Lung (tissue), 11 donors: ENCODE measurements at regions not wholly inside any gene's neighbourhood (a gene's known extent, or its start where the extent isn't known, plus 50 kb on each side); places are given as distances from the start of the nearest gene placed in this dataset.

Experiments used
- ATAC-seq: fragments of 200-7000 bp; cut with Tn5 transposase; one replicate; pipeline ENCODE4 v1.9.1; 2020; ENCODE audit warnings: moderate number of reproducible peaks; ENCODE audit not compliant: insufficient read depth, low FRiP score
- DNase-seq, 3 donors: peaks; one replicate each; pipeline ENCODE4 v3.0.0-alpha.2; 2013 to 2017
- H3K27ac ChIP-seq, 2 donors: one replicate each; pipeline ENCODE4 v1.5.1; 2013; ENCODE audit warnings: mild to moderate bottlenecking in 2 of 2, moderate library complexity in 2 of 2, control low read depth in 1 of 2, inconsistent platforms in 1 of 2, low read depth in 1 of 2, low read length in 1 of 2
- H3K27me3 ChIP-seq, 3 donors: one replicate each; pipeline ENCODE4 v1.5.1; 2013; ENCODE audit warnings: low read length in 2 of 3; ENCODE audit not compliant: control insufficient read depth in 3 of 3, insufficient read depth in 3 of 3
- H3K36me3 ChIP-seq, 4 donors: one replicate each; pipeline ENCODE4 v1.5.1; 2013; ENCODE audit warnings: low read length in 4 of 4, mild to moderate bottlenecking in 1 of 4, moderate library complexity in 1 of 4; ENCODE audit not compliant: control insufficient read depth in 4 of 4, insufficient read depth in 4 of 4
- H3K4me1 ChIP-seq, 5 donors: one replicate each; pipeline ENCODE4 v1.5.1; 2013; ENCODE audit warnings: low read length in 5 of 5, mild to moderate bottlenecking in 2 of 5, moderate library complexity in 1 of 5; ENCODE audit not compliant: control insufficient read depth in 5 of 5, insufficient read depth in 5 of 5
- H3K4me3 ChIP-seq: one replicate; pipeline ENCODE4 v1.5.1; 2013; ENCODE audit warnings: mild to moderate bottlenecking, control low read depth, moderate library complexity
- H3K9ac ChIP-seq, 2 donors: one replicate each; pipeline ENCODE4 v1.5.1; 2013; ENCODE audit warnings: low read length in 2 of 2, control low read depth in 1 of 2; ENCODE audit not compliant: insufficient read depth in 1 of 2
- H3K9me3 ChIP-seq, 4 donors: one replicate each; pipeline ENCODE4 v1.5.1; 2013; ENCODE audit warnings: low read length in 3 of 4, mild to moderate bottlenecking in 1 of 4, moderate library complexity in 1 of 4; ENCODE audit not compliant: control insufficient read depth in 4 of 4, insufficient read depth in 3 of 4
- CTCF ChIP-seq: IDR thresholded peaks from 2 replicates; pipeline ENCODE4 v1.5.1; 2012; ENCODE audit warnings: mild to moderate bottlenecking; ENCODE audit errors: control extremely low read depth, extremely low read depth
- WGBS, 2 donors: extraction: QIAGEN DNeasy Blood & Tissue Kit; methylation state at CpG; one replicate each; pipeline ENCODE4 v1.1.7; 2013; 5-methylcytosine and 5-hydroxymethylcytosine counted together
- donor health status: control.
- donor health status: control.
- donor health status: Bipolar disorder and iron deficiency.
- donor health status: healthy.
- donor health status: DM: yes; HTN: yes; CAD: no.

DNA sequence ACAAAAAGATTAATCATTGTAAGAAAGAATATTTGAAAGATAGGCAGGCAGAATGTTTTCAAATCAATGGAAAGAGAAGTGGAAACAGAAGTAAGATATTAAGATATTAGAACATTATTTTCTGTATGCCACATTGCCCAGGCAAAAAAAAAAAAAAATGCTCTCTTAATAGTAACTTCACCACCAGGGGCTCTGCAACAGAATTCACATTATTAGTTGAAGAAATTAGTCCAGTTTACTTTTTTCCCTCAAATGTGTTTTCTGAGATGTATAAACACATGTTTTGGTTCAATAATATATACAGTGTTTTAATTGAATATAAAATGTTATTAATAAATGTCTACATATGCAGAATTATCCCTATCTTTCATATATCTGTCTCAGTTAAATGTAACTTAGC is 78.0 kb upstream of the ADAD1 start:
- H3K4me1 ChIP-seq: no peaks in the 10 kb centered on the region

GRCh38 chr4:122305853-122306252 is 73.0 kb upstream of the ADAD1 start:
- H3K27me3 ChIP-seq: no peaks in the 10 kb centered on the region
- H3K36me3 ChIP-seq: peaks cover 7 to 28% (median 16%) of the 10 kb centered on the region in 4 donors
- ATAC-seq (no peak), DNase-seq (no peak)
- WGBS, 2 donors: 53 to 61% methylated on average over 1 of the region's 1 CpG
- no peaks in the 10 kb centered on the region for H3K4me1 ChIP-seq
- H3K27ac ChIP-seq: no peak overlapping the region
- H3K9me3 ChIP-seq: no peaks in the 10 kb centered on the region
- no peak for TF ChIP-seq CTCF
- no peak overlapping the region for H3K9ac ChIP-seq
- H3K4me3 ChIP-seq: no peak overlapping the region

More for the DNA sequence above, 78.0 kb upstream of the ADAD1 start:
- ATAC-seq: no peak
- Histone ChIP-seq H3K36me3 (peaks cover 3 to 11% (median 8%) of the 10 kb centered on the region in 4 donors), H3K4me3 (no peak overlapping the region), H3K27me3 (no peaks in the 10 kb centered on the region), H3K9ac (no peak overlapping the region), H3K9me3 (no peaks in the 10 kb centered on the region), H3K27ac (no peak overlapping the region)
- DNase-seq: no peak
- no peak for TF ChIP-seq CTCF

- no peak for TF ChIP-seq CTCF
- Histone ChIP-seq H3K27me3 (no peaks in the 10 kb centered on the region), H3K4me3 (no peak overlapping the region), H3K9ac (no peak overlapping the region), H3K36me3 (peaks cover 5 to 19% (median 15%) of the 10 kb centered on the region in 4 donors), H3K4me1 (no peaks in the 10 kb centered on the region), H3K9me3 (no peaks in the 10 kb centered on the region), H3K27ac (no peak overlapping the region)
- ATAC-seq: no peak
- WGBS, 2 donors: 81 to 84% methylated on average over 3 of the region's 3 CpGs
- DNase-seq: peak in 2 of 3 donors; percentile 27 to 32
Measured at GRCh38 chr4:122309988-122310626, 68.7 kb upstream of the ADAD1 start.
